Adrenal gland (tissue), 5 donors: ENCODE measurements at regions not wholly inside any gene's neighbourhood (a gene's known extent, or its start where the extent isn't known, plus 50 kb on each side); places are given as distances from the start of the nearest gene placed in this dataset.

Experiments used
- CTCF ChIP-seq, 6 experiments: fragments of 450-650 bp in 4 of 6; fragments of 200-600 bp in 2 of 6; sonication (generic) in 1 of 6; IDR thresholded peaks; 1 replicate in 5 of 6; 2 replicates in 1 of 6; pipeline versions ENCODE4 v1.5.1 to v1.8.0; 2016 to 2021; ENCODE audit warnings: antibody characterized with exemption in 6 of 6, mild to moderate bottlenecking in 2 of 6, moderate library complexity in 1 of 6
- POLR2A ChIP-seq, 2 donors: fragments of 450-650 bp; IDR thresholded peaks; one replicate each; pipeline ENCODE4 v1.6.1; 2017; ENCODE audit warnings: antibody characterized with exemption in 2 of 2, mild to moderate bottlenecking in 2 of 2, moderate library complexity in 1 of 2
- donor health status: DM: no; HTN: no; CAD: no.

- TF ChIP-seq CTCF (IDR thresholded peaks at IDR 0.05) (no peak), POLR2A (IDR thresholded peaks at IDR 0.05) (no peak)
Observed at GRCh38 chr19:29884466-29884865, 57.6 kb upstream of the URI1 start.
